H1 (cell line): ENCODE measurements at regions not wholly inside any gene's neighbourhood (a gene's known extent, or its start where the extent isn't known, plus 50 kb on each side); places are given as distances from the start of the nearest gene placed in this dataset.

Source experiments
- CTCF ChIA-PET: fragments of 300-600 bp; sonication (Branson Sonifier 250); formaldehyde crosslinking; loops from one replicate; lab custom pipeline; 2021; ENCODE audit not compliant: partially characterized antibody; lab: Charles Lee
- POLR2A ChIA-PET: fragments of 300-600 bp; sonication (Branson Sonifier 250); formaldehyde crosslinking; loops from one replicate; lab custom pipeline; 2021; ENCODE audit warnings: inconsistent platforms; ENCODE audit not compliant: partially characterized antibody; lab: Charles Lee
- DNase-seq, 2 experiments: peaks; one replicate each; pipeline versions ENCODE4 v3.0.0 to v3.0.0-alpha.2; 2010 to 2022; ENCODE audit warnings: low spot score in 2 of 2, low read depth in 1 of 2, mixed read lengths in 1 of 2
- FAIRE-seq: peaks from 2 replicates; lab custom pipeline; 2011; peaks lifted over from hg19 to GRCh38; lab: Jason Lieb, UNC
- H2AFZ ChIP-seq: 2 replicates; pipeline ENCODE4 v1.8.1; 2012; ENCODE audit warnings: low read length, inconsistent platforms
- H2AK5ac ChIP-seq: 2 replicates; pipeline ENCODE4 v1.6.1; 2013; ENCODE audit warnings: low read depth, low read length
- H2BK120ac ChIP-seq: replicated peaks from 2 replicates; pipeline ENCODE3; 2013; ENCODE audit warnings: low read depth, low read length, inconsistent platforms
- H2BK12ac ChIP-seq: 2 replicates; pipeline ENCODE4 v1.6.1; 2013; ENCODE audit warnings: low read depth, low read length
- H2BK15ac ChIP-seq: 2 replicates; pipeline ENCODE4 v1.6.1; 2013; ENCODE audit warnings: low read length
- H2BK20ac ChIP-seq: 2 replicates; pipeline ENCODE4 v1.6.1; 2013; ENCODE audit warnings: low read length
- H2BK5ac ChIP-seq: 2 replicates; pipeline ENCODE4 v1.6.1; 2013; ENCODE audit warnings: low read depth, low read length
- H3K14ac ChIP-seq: 2 replicates; pipeline ENCODE4 v1.6.1; 2013; ENCODE audit warnings: inconsistent platforms; ENCODE audit not compliant: insufficient read length
- H3K18ac ChIP-seq: 2 replicates; pipeline ENCODE4 v1.6.1; 2013; ENCODE audit warnings: low read length; ENCODE audit errors: extremely low read depth
- H3K23ac ChIP-seq: 2 replicates; pipeline ENCODE4 v1.6.1; 2013; ENCODE audit warnings: inconsistent platforms; ENCODE audit not compliant: insufficient read length
- H3K23me2 ChIP-seq: 2 replicates; pipeline ENCODE4 v1.6.1; 2013; ENCODE audit warnings: low read depth, low read length
- H3K27ac ChIP-seq: 2 replicates; pipeline ENCODE4 v1.6.1; 2011; ENCODE audit warnings: low read depth, low read length, inconsistent platforms
- H3K27me3 ChIP-seq, 4 experiments: replicated peaks in 1 of 4; 1 replicate in 1 of 4; 2 replicates in 3 of 4; pipeline versions ENCODE4 v1.6.1 to v1.8.1; 2011 to 2013; ENCODE audit warnings: low read length in 3 of 4, mild to moderate bottlenecking in 3 of 4, inconsistent platforms in 2 of 4, mixed read lengths in 2 of 4, moderate library complexity in 1 of 4; ENCODE audit not compliant: control insufficient read depth in 3 of 4, insufficient read depth in 3 of 4; ENCODE audit errors: extremely low read depth in 1 of 4
- H3K36me3 ChIP-seq, 4 experiments: 2 replicates each; pipeline versions ENCODE4 v1.6.1 to v1.8.1; 2011 to 2013; ENCODE audit warnings: mild to moderate bottlenecking in 4 of 4, low read length in 3 of 4, moderate library complexity in 2 of 4, control low read depth in 1 of 4, inconsistent platforms in 1 of 4; ENCODE audit not compliant: insufficient read depth in 4 of 4, control insufficient read depth in 2 of 4
- H3K4ac ChIP-seq: replicated peaks from 2 replicates; pipeline ENCODE3; 2013; ENCODE audit warnings: low read length, low read depth, mixed read lengths, inconsistent platforms; ENCODE audit not compliant: insufficient read length
- H3K4me1 ChIP-seq, 4 experiments: replicated peaks in 1 of 4; 1 replicate in 1 of 4; 2 replicates in 3 of 4; pipeline versions ENCODE4 v1.6.1 to v1.8.1; 2011 to 2013; ENCODE audit warnings: low read length in 3 of 4, inconsistent platforms in 2 of 4, mixed read lengths in 1 of 4; ENCODE audit not compliant: insufficient read depth in 4 of 4, control insufficient read depth in 3 of 4
- H3K4me2 ChIP-seq, 2 experiments: 2 replicates each; pipeline versions ENCODE4 v1.6.1 to v1.8.1; 2011 to 2013; ENCODE audit warnings: low read depth in 2 of 2, low read length in 2 of 2, control low read depth in 1 of 2, inconsistent platforms in 1 of 2, mild to moderate bottlenecking in 1 of 2; ENCODE audit not compliant: insufficient read depth in 1 of 2
- H3K4me3 ChIP-seq, 4 experiments: fragments of 200-600, 300-600 bp in 1 of 4; sonication (generic), shearing (Covaris generic), sonication (Bioruptor Twin) in 1 of 4; 2 replicates each; pipeline versions ENCODE4 v1.5.1 to v1.8.1; 2011 to 2016; ENCODE audit warnings: low read length in 4 of 4, low read depth in 3 of 4, control low read depth in 2 of 4, inconsistent platforms in 2 of 4, mild to moderate bottlenecking in 2 of 4, mixed read lengths in 1 of 4, moderate library complexity in 1 of 4; ENCODE audit not compliant: insufficient read depth in 2 of 4; ENCODE audit errors: extremely low read depth in 1 of 4
- H3K56ac ChIP-seq: replicated peaks from 2 replicates; pipeline ENCODE3; 2013; ENCODE audit warnings: low read depth, mild to moderate bottlenecking, mixed read lengths, low read length, inconsistent platforms; ENCODE audit not compliant: insufficient read length
- H3K79me1 ChIP-seq: 2 replicates; pipeline ENCODE4 v1.6.1; 2013; ENCODE audit warnings: low read depth, low read length, control low read depth
- H3K79me2 ChIP-seq, 2 experiments: 2 replicates each; pipeline versions ENCODE4 v1.6.1 to v1.8.1; 2012 to 2013; ENCODE audit warnings: low read length in 2 of 2, mild to moderate bottlenecking in 2 of 2, inconsistent platforms in 1 of 2; ENCODE audit not compliant: insufficient read depth in 2 of 2, control insufficient read depth in 1 of 2
- H3K9ac ChIP-seq, 4 experiments: replicated peaks in 1 of 4; 1 replicate in 1 of 4; 2 replicates in 3 of 4; pipeline versions ENCODE4 v1.6.1 to v1.8.1; 2011 to 2013; ENCODE audit warnings: low read depth in 3 of 4, low read length in 3 of 4, control low read depth in 2 of 4, mild to moderate bottlenecking in 2 of 4, moderate library complexity in 2 of 4, inconsistent platforms in 1 of 4; ENCODE audit errors: extremely low read depth in 1 of 4
- H3K9me3 ChIP-seq, 2 experiments: 2 replicates each; pipeline versions ENCODE4 v1.6.1 to v1.8.1; 2012 to 2013; ENCODE audit warnings: mild to moderate bottlenecking in 2 of 2, moderate library complexity in 2 of 2, control low read depth in 1 of 2, inconsistent platforms in 1 of 2, low read depth in 1 of 2, low read length in 1 of 2, mixed read lengths in 1 of 2; ENCODE audit not compliant: insufficient read depth in 2 of 2
- H4K20me1 ChIP-seq, 2 experiments: replicated peaks in 1 of 2; 2 replicates each; pipeline versions ENCODE3 to v1.8.1; 2011 to 2013; ENCODE audit warnings: inconsistent platforms in 2 of 2, low read length in 2 of 2, mild to moderate bottlenecking in 1 of 2; ENCODE audit not compliant: insufficient read depth in 2 of 2, control insufficient read depth in 1 of 2
- H4K5ac ChIP-seq: 2 replicates; pipeline ENCODE4 v1.6.1; 2013; ENCODE audit warnings: low read length, low read depth, mixed read lengths, inconsistent platforms; ENCODE audit not compliant: insufficient read length
- H4K8ac ChIP-seq: 2 replicates; pipeline ENCODE4 v1.8.0; 2013; ENCODE audit warnings: mild to moderate bottlenecking, moderate library complexity, low read length, inconsistent platforms; ENCODE audit not compliant: insufficient read depth; ENCODE audit errors: extremely low read depth
- H4K91ac ChIP-seq: replicated peaks from 2 replicates; pipeline ENCODE3; 2013; ENCODE audit warnings: low read length, mixed read lengths, inconsistent platforms; ENCODE audit not compliant: insufficient read length
- ATF2 ChIP-seq: IDR thresholded peaks from 2 replicates; pipeline ENCODE4 v1.6.1; 2012; ENCODE audit warnings: low read length, inconsistent platforms
- MAFK ChIP-seq: IDR thresholded peaks from 2 replicates; pipeline ENCODE4 v1.6.1; 2012; ENCODE audit warnings: low read depth, mild to moderate bottlenecking, improper control_type of control experiment, low read length
- RBBP5 ChIP-seq: IDR thresholded peaks from 2 replicates; pipeline ENCODE4 v1.7.1; 2012; ENCODE audit warnings: low read depth, mild to moderate bottlenecking, inconsistent platforms, low read length, moderate library complexity, borderline replicate concordance
- WGBS, 2 experiments: shearing (Covaris generic) in 1 of 2; methylation state at CpG; one replicate each; pipeline versions ENCODE4 v1.1.6 to v1.1.7; 2013 to 2015; ENCODE audit warnings: low lambda C conversion rate in 2 of 2, mixed read lengths in 2 of 2, inconsistent platforms in 1 of 2, low coverage in 1 of 2, missing lambda C conversion rate in 1 of 2; ENCODE audit not compliant: insufficient replicate concordance in 2 of 2, insufficient coverage in 1 of 2, insufficient read length in 1 of 2; ENCODE audit errors: extremely low coverage in 1 of 2, missing lambda C conversion rate in 1 of 2; 5-methylcytosine and 5-hydroxymethylcytosine counted together

- Histone ChIP-seq H3K36me3 (no peaks in the 10 kb centered on the region; a peak in 1 of 8 replicates), H2AFZ (no peak overlapping the region), H3K9ac (no peak overlapping the region), H2AK5ac (no peak overlapping the region), H2BK5ac (no peak overlapping the region), H3K23me2 (no peaks in the 10 kb centered on the region), H3K27ac (no peak overlapping the region), H3K79me1 (no peaks in the 10 kb centered on the region), H3K79me2 (no peaks in the 10 kb centered on the region), H3K4me3 (no peak overlapping the region), H3K4ac (no peak overlapping the region), H4K91ac (no peak overlapping the region), H3K4me2 (no peak overlapping the region), H3K23ac (no peak overlapping the region), H3K18ac (no peak overlapping the region), H4K8ac (no peak overlapping the region), H3K14ac (no peak overlapping the region), H4K5ac (no peak overlapping the region), H3K56ac (no peak overlapping the region), H3K4me1 (no peaks in the 10 kb centered on the region), H2BK15ac (no peak overlapping the region), H3K27me3 (no peaks in the 10 kb centered on the region), H2BK12ac (no peak overlapping the region), H2BK120ac (no peak overlapping the region), H2BK20ac (no peak overlapping the region), H4K20me1 (no peaks in the 10 kb centered on the region), H3K9me3 (peaks cover 9 to 12% of the 10 kb centered on the region in 2 experiments)
- DNase-seq (no peak), FAIRE-seq (no peak)
- ChIA-PET CTCF (no interaction called here), POLR2A (no interaction called here)
- 92% methylated on average over 2 of the region's 2 CpGs; no CpG with 5 or more reads in 1 of the 2 experiments for WGBS, 2 experiments
- TF ChIP-seq RBBP5 (no peak), MAFK (no peak), ATF2 (no peak)
Measured at GRCh38 chr1:88311907-88312306, 372.2 kb upstream of the PKN2 start.
